Psoas muscle (tissue), 7 donors: ENCODE measurements at regions not wholly inside any gene's neighbourhood (a gene's known extent, or its start where the extent isn't known, plus 50 kb on each side); places are given as distances from the start of the nearest gene placed in this dataset.

Experiments
- ATAC-seq, 4 donors: fragments of 200-7000 bp; cut with Tn5 transposase; one replicate each; pipeline ENCODE4 v1.9.1; 2020; ENCODE audit warnings: moderate library complexity in 3 of 4, mild to moderate bottlenecking in 2 of 4
- DNase-seq, 2 donors: peaks; one replicate each; pipeline ENCODE4 v3.0.0-alpha.2; 2020
- H3K27ac ChIP-seq: fragments of 200-600 bp; one replicate; pipeline ENCODE4 v1.8.0; 2022
- H3K27me3 ChIP-seq, 3 donors: fragments of 200-600 bp in 1 of 3; one replicate each; pipeline versions ENCODE4 v1.6.1 to v1.8.0; 2013 to 2022; ENCODE audit warnings: low read length in 2 of 3, mild to moderate bottlenecking in 2 of 3, moderate library complexity in 1 of 3; ENCODE audit not compliant: insufficient read depth in 3 of 3
- H3K36me3 ChIP-seq, 2 donors: fragments of 200-600 bp in 1 of 2; one replicate each; pipeline versions ENCODE4 v1.6.1 to v1.8.0; 2013 to 2022; ENCODE audit warnings: low read depth in 1 of 2, mild to moderate bottlenecking in 1 of 2, moderate library complexity in 1 of 2; ENCODE audit not compliant: insufficient read depth in 1 of 2
- H3K4me1 ChIP-seq: fragments of 200-600 bp; one replicate; pipeline ENCODE4 v1.8.0; 2022
- H3K4me3 ChIP-seq: fragments of 200-600 bp; one replicate; pipeline ENCODE4 v1.8.0; 2022; ENCODE audit warnings: mild to moderate bottlenecking
- H3K9me3 ChIP-seq: fragments of 200-600 bp; one replicate; pipeline ENCODE4 v1.8.0; 2022
- WGBS, 3 donors: extraction: QIAGEN DNeasy Blood & Tissue Kit; methylation state at CpG; one replicate each; pipeline versions ENCODE4 v1.1.6 to v1.1.7; 2013; 5-methylcytosine and 5-hydroxymethylcytosine counted together
- intact Hi-C, 2 donors: fragments of 100-400 bp; cut with DNase I; formaldehyde crosslinking; loops; one replicate each; pipeline versions ENCODE4 v1.11.0 to v1.14.2; 2022
- TF ChIP-seq, protein P1 (sequence below): fragments of 200-600 bp; IDR thresholded peaks from one replicate; pipeline ENCODE4 v1.8.0; 2022; ENCODE audit warnings: antibody characterized with exemption
- donor health status: healthy with polysubstance abuse.
- donor health status: DM: no; HTN: no; CAD: no; lungs with moderate emphysema.
- donor health status: Bipolar disorder and iron deficiency.
- donor health status: healthy.
- donor health status: DM: yes; HTN: yes; CAD: no.
- donor health status: DM: no; HTN: no; CAD: no.
- donor health status: DM: yes; HTN: yes; CAD: no.

GRCh38 chr2:144156736-144157640 lies 362.9 kb downstream of the ZEB2 start:
- DNase-seq, result no peak
- no peaks in the 10 kb centered on the region for H3K36me3 ChIP-seq
- intact Hi-C loops, result loop anchor here in 1 of 2 donors (10.0 kb wide), 1 partner anchor 358 kb away; no protein-coding TSS in a partner anchor
- no peak overlapping the region for H3K4me3 ChIP-seq
- peaks cover 8% of the 10 kb centered on the region for H3K4me1 ChIP-seq
- ATAC-seq, result peak in 3 of 4 donors; percentile 59 to 84 (median 67)
- H3K27ac ChIP-seq, result peak overlapping the region; percentile 31
- H3K9me3 ChIP-seq, result no peaks in the 10 kb centered on the region
- TF ChIP-seq, protein P1, sequence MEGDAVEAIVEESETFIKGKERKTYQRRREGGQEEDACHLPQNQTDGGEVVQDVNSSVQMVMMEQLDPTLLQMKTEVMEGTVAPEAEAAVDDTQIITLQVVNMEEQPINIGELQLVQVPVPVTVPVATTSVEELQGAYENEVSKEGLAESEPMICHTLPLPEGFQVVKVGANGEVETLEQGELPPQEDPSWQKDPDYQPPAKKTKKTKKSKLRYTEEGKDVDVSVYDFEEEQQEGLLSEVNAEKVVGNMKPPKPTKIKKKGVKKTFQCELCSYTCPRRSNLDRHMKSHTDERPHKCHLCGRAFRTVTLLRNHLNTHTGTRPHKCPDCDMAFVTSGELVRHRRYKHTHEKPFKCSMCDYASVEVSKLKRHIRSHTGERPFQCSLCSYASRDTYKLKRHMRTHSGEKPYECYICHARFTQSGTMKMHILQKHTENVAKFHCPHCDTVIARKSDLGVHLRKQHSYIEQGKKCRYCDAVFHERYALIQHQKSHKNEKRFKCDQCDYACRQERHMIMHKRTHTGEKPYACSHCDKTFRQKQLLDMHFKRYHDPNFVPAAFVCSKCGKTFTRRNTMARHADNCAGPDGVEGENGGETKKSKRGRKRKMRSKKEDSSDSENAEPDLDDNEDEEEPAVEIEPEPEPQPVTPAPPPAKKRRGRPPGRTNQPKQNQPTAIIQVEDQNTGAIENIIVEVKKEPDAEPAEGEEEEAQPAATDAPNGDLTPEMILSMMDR, result no peak
- 59 to 70% (median 61%) methylated on average over 6 of the region's 6 CpGs for WGBS, 3 donors
- no peaks in the 10 kb centered on the region for H3K27me3 ChIP-seq

DNA sequence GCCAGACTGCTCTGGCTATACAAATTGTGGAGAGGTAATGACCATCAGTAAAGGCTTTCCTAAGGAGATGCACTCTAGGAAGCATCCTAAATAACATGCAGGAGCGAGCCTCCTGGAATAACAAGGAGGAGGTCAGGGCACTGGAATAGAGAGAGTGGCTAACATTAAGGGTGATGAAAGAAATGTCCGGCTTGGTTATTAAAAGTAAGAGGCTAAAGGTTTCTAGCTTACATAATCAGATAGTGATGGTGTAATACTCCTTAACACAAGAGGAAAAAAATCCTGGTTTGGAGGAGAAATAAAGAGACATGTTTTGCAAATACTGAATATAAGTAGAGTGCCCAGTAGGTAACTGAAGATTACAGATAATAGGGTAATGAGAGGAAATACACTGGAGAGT lies 365.7 kb downstream of the ZEB2 start:
- intact Hi-C loops, result loop anchor here in 1 of 2 donors (10.0 kb wide), 1 partner anchor 361 kb away; no protein-coding TSS in a partner anchor
- no peak for DNase-seq
- no peak overlapping the region for H3K27ac ChIP-seq
- no peak for ATAC-seq
- TF ChIP-seq, protein P1, result no peak
- no peaks in the 10 kb centered on the region for H3K9me3 ChIP-seq
- H3K4me1 ChIP-seq, result peaks cover 8% of the 10 kb centered on the region
- no peak overlapping the region for H3K4me3 ChIP-seq
- H3K27me3 ChIP-seq, result no peaks in the 10 kb centered on the region
- WGBS, 3 donors, result 42 to 85% (median 47%) methylated on average over 2 of the region's 2 CpGs
- no peaks in the 10 kb centered on the region for H3K36me3 ChIP-seq

DNA sequence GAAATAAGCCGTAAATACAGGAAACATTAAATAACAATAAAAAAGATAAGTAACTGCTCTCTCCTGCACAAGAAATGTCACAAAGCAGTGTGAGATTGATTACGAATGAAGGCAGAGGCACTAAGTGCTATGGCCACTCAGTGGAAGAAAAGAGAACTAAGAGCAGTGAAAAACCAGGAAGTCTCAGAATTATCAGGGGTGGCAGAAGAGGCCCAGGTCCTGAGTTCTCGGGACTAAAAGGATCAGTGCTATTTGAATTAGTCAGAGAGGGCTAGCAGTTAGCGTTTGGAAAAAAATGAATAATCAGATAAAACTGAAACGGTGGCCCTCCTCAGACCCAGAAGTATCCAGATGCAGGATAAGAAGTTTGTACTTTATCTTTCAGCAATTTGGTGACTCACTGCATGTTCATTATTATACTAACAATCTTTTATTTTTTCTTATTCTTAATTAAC lies 367.1 kb downstream of the ZEB2 start:
- Histone ChIP-seq H3K27me3 (no peaks in the 10 kb centered on the region), H3K36me3 (no peaks in the 10 kb centered on the region), H3K9me3 (no peaks in the 10 kb centered on the region), H3K27ac (no peak overlapping the region), H3K4me1 (peaks cover 8% of the 10 kb centered on the region), H3K4me3 (no peak overlapping the region)
- TF ChIP-seq, protein P1, result no peak
- intact Hi-C loops, result loop anchor here in 1 of 2 donors (10.0 kb wide), 1 partner anchor 362 kb away; no protein-coding TSS in a partner anchor
- WGBS, 3 donors, result 85 to 91% (median 89%) methylated on average over 5 of the region's 5 CpGs
- ATAC-seq (peak in 1 of 4 donors; percentile 24), DNase-seq (no peak)

DNA sequence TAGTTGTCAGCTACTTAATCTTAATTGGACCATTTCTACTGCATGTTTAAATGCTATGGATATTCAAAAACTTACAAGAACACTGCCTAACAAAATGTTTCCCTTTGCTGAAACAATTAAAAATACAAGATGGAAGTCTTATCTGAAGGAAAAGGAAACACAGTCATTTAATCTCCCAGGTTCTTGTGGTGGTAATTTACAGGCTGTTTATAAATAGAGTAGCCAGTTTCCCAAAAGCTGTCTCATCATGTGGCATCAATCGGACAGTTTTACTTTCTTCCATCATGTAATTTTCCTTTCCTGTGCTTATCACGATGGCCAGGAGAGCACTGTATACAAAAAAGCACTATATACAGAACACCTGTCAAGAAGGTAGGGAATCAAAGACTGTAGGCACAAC lies 368.1 kb downstream of the ZEB2 start:
- H3K9me3 ChIP-seq, result no peaks in the 10 kb centered on the region
- intact Hi-C loops, result loop anchor here in 1 of 2 donors (10.0 kb wide), 1 partner anchor 363 kb away; no protein-coding TSS in a partner anchor
- no peaks in the 10 kb centered on the region for H3K27me3 ChIP-seq
- H3K4me3 ChIP-seq, result no peak overlapping the region
- H3K36me3 ChIP-seq, result no peaks in the 10 kb centered on the region
- ATAC-seq (peak in 2 of 4 donors; percentile 32 to 42), DNase-seq (no peak)
- WGBS, 3 donors, result 20 to 47% (median 36%) methylated on average over 2 of the region's 2 CpGs
- TF ChIP-seq, protein P1, result no peak
- no peak overlapping the region for H3K27ac ChIP-seq
- H3K4me1 ChIP-seq, result peaks cover under 1% of the 10 kb centered on the region
